ENCODE measurements at regions not wholly inside any gene's neighbourhood (a gene's known extent, or its start where the extent isn't known, plus 50 kb on each side); places are given as distances from the start of the nearest gene placed in this dataset.
A peak's percentile ranks its signal among the peaks of the same experiment; 100 is the strongest.

- no peaks in the 10 kb centered on the region for H3K36me3 ChIP-seq (ENCODE audit: control insufficient read depth in 4 of 4, insufficient read depth in 4 of 4, low read length in 3 of 4)
- POLR2A ChIA-PET: interaction anchor here (0.6 kb wide), 1 partner anchor 1073 kb away, joined by 3 read pairs; no protein-coding TSS in a partner anchor
Observed at GRCh38 chr18:45270289-45270771, 344.9 kb upstream of the SLC14A2 start.

GRCh38 chr18:45274026-45274425 is 341.2 kb upstream of the SLC14A2 start:
- Histone ChIP-seq H3K36me3 (ENCODE audit: control insufficient read depth in 4 of 4, insufficient read depth in 4 of 4, low read length in 3 of 4) (no peaks in the 10 kb centered on the region), H3K27me3 (replicated peaks in 2 of 5; ENCODE audit: control insufficient read depth in 4 of 5, insufficient read depth in 5 of 5, low read length in 4 of 5) (no peaks in the 10 kb centered on the region), H3K9me3 (ENCODE audit: control extremely low read depth in 1 of 5, control insufficient read depth in 4 of 5, insufficient read depth in 2 of 5, low read depth in 1 of 5, low read length in 4 of 5) (peaks cover 0 to 3% (median 1%) of the 10 kb centered on the region in 5 experiments), H3K4me3 (ENCODE audit: control insufficient read depth in 1 of 7, extremely low read depth in 1 of 7, insufficient read depth in 4 of 7, low read depth in 2 of 7, low read length in 6 of 7) (no peak overlapping the region), H3K4me1 (ENCODE audit: control extremely low read depth in 1 of 4, control insufficient read depth in 4 of 4, insufficient read depth in 4 of 4, low read length in 3 of 4) (no peaks in the 10 kb centered on the region), H3K27ac (ENCODE audit: insufficient read depth in 1 of 2, low read depth in 1 of 2, low read length in 2 of 2, poor library complexity in 1 of 2, severe bottlenecking in 2 of 2) (no peak overlapping the region)
- no peak for DNase-seq
- WGBS (ENCODE audit: insufficient coverage): no CpG with 5 or more reads among the region's 1 CpG
- ChIA-PET CTCF (interaction anchor here (1.3 kb wide), 1 partner anchor 11 kb away, joined by 6 read pairs; no protein-coding TSS in a partner anchor), POLR2A (no interaction called here)

More at GRCh38 chr18:45270289-45270771, 344.9 kb upstream of the SLC14A2 start:
- Histone ChIP-seq H3K4me1 (ENCODE audit: control extremely low read depth in 1 of 4, control insufficient read depth in 4 of 4, insufficient read depth in 4 of 4, low read length in 3 of 4) (no peaks in the 10 kb centered on the region), H3K27me3 (replicated peaks in 2 of 5; ENCODE audit: control insufficient read depth in 4 of 5, insufficient read depth in 5 of 5, low read length in 4 of 5) (no peaks in the 10 kb centered on the region), H3K4me3 (ENCODE audit: control insufficient read depth in 1 of 7, extremely low read depth in 1 of 7, insufficient read depth in 4 of 7, low read depth in 2 of 7, low read length in 6 of 7) (no peak overlapping the region), H3K9me3 (ENCODE audit: control extremely low read depth in 1 of 5, control insufficient read depth in 4 of 5, insufficient read depth in 2 of 5, low read depth in 1 of 5, low read length in 4 of 5) (peaks cover 0 to 2% (median under 1%) of the 10 kb centered on the region in 5 experiments), H3K27ac (ENCODE audit: insufficient read depth in 1 of 2, low read depth in 1 of 2, low read length in 2 of 2, poor library complexity in 1 of 2, severe bottlenecking in 2 of 2) (no peak overlapping the region)
- CTCF ChIA-PET: interaction anchor here (0.8 to 1.0 kb wide), 2 partner anchors 18 to 283 kb away, joined by 3 to 4 read pairs; no protein-coding TSS in a partner anchor
- no peak for DNase-seq

- H3K4me3 ChIP-seq (ENCODE audit: control insufficient read depth in 1 of 7, extremely low read depth in 1 of 7, insufficient read depth in 4 of 7, low read depth in 2 of 7, low read length in 6 of 7): no peak overlapping the region
- POLR2A ChIA-PET: no interaction called here
- H3K9me3 ChIP-seq (ENCODE audit: control extremely low read depth in 1 of 5, control insufficient read depth in 4 of 5, insufficient read depth in 2 of 5, low read depth in 1 of 5, low read length in 4 of 5): peaks cover 0 to 3% (median 1%) of the 10 kb centered on the region in 5 experiments
- no peaks in the 10 kb centered on the region for H3K27me3 ChIP-seq (replicated peaks in 2 of 5; ENCODE audit: control insufficient read depth in 4 of 5, insufficient read depth in 5 of 5, low read length in 4 of 5)
- CTCF ChIA-PET: interaction anchor here (1.2 to 1.7 kb wide), 4 partner anchors 12 to 81 kb away, joined by 3 to 6 read pairs (median 4); no protein-coding TSS in a partner anchor
- 91% methylated on average over 4 of the region's 5 CpGs for WGBS (ENCODE audit: insufficient coverage)
- H3K36me3 ChIP-seq (ENCODE audit: control insufficient read depth in 4 of 4, insufficient read depth in 4 of 4, low read length in 3 of 4): no peaks in the 10 kb centered on the region
- peak; percentile 18 to 49 (median 36) for DNase-seq
- no peaks in the 10 kb centered on the region for H3K4me1 ChIP-seq (ENCODE audit: control extremely low read depth in 1 of 4, control insufficient read depth in 4 of 4, insufficient read depth in 4 of 4, low read length in 3 of 4)
- no peak overlapping the region for H3K27ac ChIP-seq (ENCODE audit: insufficient read depth in 1 of 2, low read depth in 1 of 2, low read length in 2 of 2, poor library complexity in 1 of 2, severe bottlenecking in 2 of 2)
Observed at GRCh38 chr18:45275367-45276113, 339.7 kb upstream of the SLC14A2 start.

GRCh38 chr18:45276878-45277277 is 338.4 kb upstream of the SLC14A2 start:
- Histone ChIP-seq H3K4me3 (ENCODE audit: control insufficient read depth in 1 of 7, extremely low read depth in 1 of 7, insufficient read depth in 4 of 7, low read depth in 2 of 7, low read length in 6 of 7) (no peak overlapping the region), H3K27me3 (replicated peaks in 2 of 5; ENCODE audit: control insufficient read depth in 4 of 5, insufficient read depth in 5 of 5, low read length in 4 of 5) (no peaks in the 10 kb centered on the region), H3K9me3 (ENCODE audit: control extremely low read depth in 1 of 5, control insufficient read depth in 4 of 5, insufficient read depth in 2 of 5, low read depth in 1 of 5, low read length in 4 of 5) (peaks cover 0 to 3% (median under 1%) of the 10 kb centered on the region in 5 experiments), H3K4me1 (ENCODE audit: control extremely low read depth in 1 of 4, control insufficient read depth in 4 of 4, insufficient read depth in 4 of 4, low read length in 3 of 4) (no peaks in the 10 kb centered on the region), H3K27ac (ENCODE audit: insufficient read depth in 1 of 2, low read depth in 1 of 2, low read length in 2 of 2, poor library complexity in 1 of 2, severe bottlenecking in 2 of 2) (no peak overlapping the region), H3K36me3 (ENCODE audit: control insufficient read depth in 4 of 4, insufficient read depth in 4 of 4, low read length in 3 of 4) (no peaks in the 10 kb centered on the region)
- ChIA-PET CTCF (interaction anchor here (0.8 to 1.7 kb wide), 7 partner anchors 9 to 106 kb away, joined by 3 to 5 read pairs (median 3); no protein-coding TSS in a partner anchor), POLR2A (no interaction called here)
- WGBS (ENCODE audit: insufficient coverage): 87% methylated on average over 2 of the region's 3 CpGs
- DNase-seq: no peak

- ChIA-PET CTCF (interaction anchor here (1.0 to 1.4 kb wide), 2 partner anchors 8 to 30 kb away, joined by 3 read pairs; no protein-coding TSS in a partner anchor), POLR2A (no interaction called here)
- H3K9me3 ChIP-seq (ENCODE audit: control extremely low read depth in 1 of 5, control insufficient read depth in 4 of 5, insufficient read depth in 2 of 5, low read depth in 1 of 5, low read length in 4 of 5): peaks cover 0 to 3% (median 0%) of the 10 kb centered on the region in 5 experiments
- H3K4me1 ChIP-seq (ENCODE audit: control extremely low read depth in 1 of 4, control insufficient read depth in 4 of 4, insufficient read depth in 4 of 4, low read length in 3 of 4): no peaks in the 10 kb centered on the region
- H3K27ac ChIP-seq (ENCODE audit: insufficient read depth in 1 of 2, low read depth in 1 of 2, low read length in 2 of 2, poor library complexity in 1 of 2, severe bottlenecking in 2 of 2): no peak overlapping the region
- WGBS (ENCODE audit: insufficient coverage): 100% methylated on average over 3 of the region's 4 CpGs
- H3K27me3 ChIP-seq (replicated peaks in 2 of 5; ENCODE audit: control insufficient read depth in 4 of 5, insufficient read depth in 5 of 5, low read length in 4 of 5): no peaks in the 10 kb centered on the region
- no peaks in the 10 kb centered on the region for H3K36me3 ChIP-seq (ENCODE audit: control insufficient read depth in 4 of 4, insufficient read depth in 4 of 4, low read length in 3 of 4)
- no peak overlapping the region for H3K4me3 ChIP-seq (ENCODE audit: control insufficient read depth in 1 of 7, extremely low read depth in 1 of 7, insufficient read depth in 4 of 7, low read depth in 2 of 7, low read length in 6 of 7)
- no peak for DNase-seq
Observed at GRCh38 chr18:45277908-45278307, 337.4 kb upstream of the SLC14A2 start.

- no peak for DNase-seq
- ChIA-PET POLR2A (no interaction called here), CTCF (no interaction called here)
- Histone ChIP-seq H3K27ac (ENCODE audit: insufficient read depth in 1 of 2, low read depth in 1 of 2, low read length in 2 of 2, poor library complexity in 1 of 2, severe bottlenecking in 2 of 2) (no peak overlapping the region), H3K4me3 (ENCODE audit: control insufficient read depth in 1 of 7, extremely low read depth in 1 of 7, insufficient read depth in 4 of 7, low read depth in 2 of 7, low read length in 6 of 7) (no peak overlapping the region), H3K9me3 (ENCODE audit: control extremely low read depth in 1 of 5, control insufficient read depth in 4 of 5, insufficient read depth in 2 of 5, low read depth in 1 of 5, low read length in 4 of 5) (no peaks in the 10 kb centered on the region), H3K36me3 (ENCODE audit: control insufficient read depth in 4 of 4, insufficient read depth in 4 of 4, low read length in 3 of 4) (no peaks in the 10 kb centered on the region), H3K27me3 (replicated peaks in 2 of 5; ENCODE audit: control insufficient read depth in 4 of 5, insufficient read depth in 5 of 5, low read length in 4 of 5) (no peaks in the 10 kb centered on the region), H3K4me1 (ENCODE audit: control extremely low read depth in 1 of 4, control insufficient read depth in 4 of 4, insufficient read depth in 4 of 4, low read length in 3 of 4) (peaks cover 0 to 2% (median 0%) of the 10 kb centered on the region in 4 experiments)
- WGBS (ENCODE audit: insufficient coverage): 100% methylated on average over 7 of the region's 10 CpGs
Observed at GRCh38 chr18:45280481-45281276, 334.6 kb upstream of the SLC14A2 start.
